KMS-11 (cell line): ENCODE measurements at regions not wholly inside any gene's neighbourhood (a gene's known extent, or its start where the extent isn't known, plus 50 kb on each side); places are given as distances from the start of the nearest gene placed in this dataset.

ENCODE experiments used
- H2AFZ ChIP-seq: fragments of 200-600 bp; sonication (generic); 2 replicates; pipeline ENCODE4 v1.6.1; 2016; ENCODE audit warnings: antibody characterized with exemption, mixed run types, low read depth
- H3K27ac ChIP-seq: fragments of 200-600 bp; sonication (generic); 2 replicates; pipeline ENCODE4 v1.6.1; 2016; ENCODE audit warnings: mild to moderate bottlenecking, mixed run types
- H3K27me3 ChIP-seq: fragments of 200-600 bp; sonication (generic); 2 replicates; pipeline ENCODE4 v1.6.1; 2017; ENCODE audit warnings: mild to moderate bottlenecking, low read depth, mixed run types, moderate library complexity; ENCODE audit not compliant: insufficient read depth
- H3K36me3 ChIP-seq: fragments of 200-600 bp; sonication (generic); 2 replicates; pipeline ENCODE4 v1.6.1; 2017; ENCODE audit warnings: mild to moderate bottlenecking, mixed run types; ENCODE audit not compliant: insufficient read depth
- H3K4me1 ChIP-seq: fragments of 200-600 bp; sonication (generic); 2 replicates; pipeline ENCODE4 v1.6.1; 2016; ENCODE audit warnings: mild to moderate bottlenecking, low read depth, mixed run types; ENCODE audit not compliant: poor library complexity, severe bottlenecking
- H3K4me2 ChIP-seq: fragments of 200-600 bp; sonication (generic); 2 replicates; pipeline ENCODE4 v1.7.0; 2016; ENCODE audit warnings: mild to moderate bottlenecking, mixed run types
- H3K4me3 ChIP-seq: fragments of 200-600 bp; sonication (generic); IDR thresholded peaks from 2 replicates; pipeline ENCODE4 v1.6.1; 2017; ENCODE audit warnings: low read depth, low read length, mixed read lengths; ENCODE audit not compliant: insufficient read depth
- H3K79me2 ChIP-seq: fragments of 200-600 bp; sonication (generic); 2 replicates; pipeline ENCODE4 v1.6.1; 2016; ENCODE audit warnings: low read depth, mixed run types; ENCODE audit not compliant: insufficient read depth
- H3K9ac ChIP-seq: fragments of 200-600 bp; sonication (generic); 2 replicates; pipeline ENCODE4 v1.6.1; 2016; ENCODE audit warnings: mild to moderate bottlenecking, mixed run types
- H4K20me1 ChIP-seq: fragments of 200-600 bp; sonication (generic); 2 replicates; pipeline ENCODE4 v1.6.1; 2016; ENCODE audit warnings: mild to moderate bottlenecking, mixed run types; ENCODE audit not compliant: insufficient read depth
- CTCF ChIP-seq: fragments of 200-600 bp; sonication (generic); conservative IDR thresholded peaks from 2 replicates; pipeline ENCODE4 v1.6.1; 2017; ENCODE audit warnings: low read depth, mild to moderate bottlenecking, antibody characterized with exemption, low read length, moderate library complexity, mixed read lengths

GRCh38 chr1:99531578-99532275 is 114.2 kb upstream of the PALMD start:
- TF ChIP-seq CTCF, result no peak
- H4K20me1 ChIP-seq, result no peaks in the 10 kb centered on the region
- no peak overlapping the region for H3K9ac ChIP-seq
- no peaks in the 10 kb centered on the region for H3K79me2 ChIP-seq
- H3K36me3 ChIP-seq, result no peaks in the 10 kb centered on the region
- no peak overlapping the region for H2AFZ ChIP-seq
- H3K4me1 ChIP-seq, result no peaks in the 10 kb centered on the region
- no peaks in the 10 kb centered on the region for H3K27me3 ChIP-seq
- H3K4me3 ChIP-seq, result no peak overlapping the region
- H3K4me2 ChIP-seq, result no peak overlapping the region
- H3K27ac ChIP-seq, result no peak overlapping the region

DNA sequence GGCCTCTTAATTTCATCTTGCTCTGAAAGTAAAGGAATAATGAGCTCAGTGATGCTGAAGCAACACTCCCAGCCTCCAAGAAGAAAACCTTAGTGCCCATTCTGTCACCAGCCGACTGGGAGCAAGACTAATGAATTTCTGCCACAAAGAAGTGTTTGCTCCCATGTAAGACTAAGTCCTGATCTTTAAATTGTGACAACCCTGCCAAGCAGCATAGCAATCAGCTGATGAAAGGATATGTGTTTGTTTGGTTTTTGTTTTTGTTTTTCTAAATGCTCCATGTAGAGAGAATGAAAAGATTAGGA is 113.7 kb upstream of the PALMD start:
- H2AFZ ChIP-seq, result no peak overlapping the region
- H3K4me3 ChIP-seq, result no peak overlapping the region
- H3K36me3 ChIP-seq, result no peaks in the 10 kb centered on the region
- no peak overlapping the region for H3K27ac ChIP-seq
- H3K79me2 ChIP-seq, result no peaks in the 10 kb centered on the region
- no peaks in the 10 kb centered on the region for H4K20me1 ChIP-seq
- no peak overlapping the region for H3K4me2 ChIP-seq
- H3K9ac ChIP-seq, result no peak overlapping the region
- H3K27me3 ChIP-seq, result no peaks in the 10 kb centered on the region
- H3K4me1 ChIP-seq, result no peaks in the 10 kb centered on the region
- no peak for TF ChIP-seq CTCF

- Histone ChIP-seq H3K9ac (no peak overlapping the region), H3K4me2 (no peak overlapping the region), H3K36me3 (no peaks in the 10 kb centered on the region), H3K4me3 (no peak overlapping the region), H3K4me1 (no peaks in the 10 kb centered on the region), H3K27me3 (no peaks in the 10 kb centered on the region), H2AFZ (no peak overlapping the region), H4K20me1 (no peaks in the 10 kb centered on the region), H3K27ac (no peak overlapping the region), H3K79me2 (no peaks in the 10 kb centered on the region)
- TF ChIP-seq CTCF, result no peak
Measured at GRCh38 chr1:99533909-99534637, 111.8 kb upstream of the PALMD start.

DNA sequence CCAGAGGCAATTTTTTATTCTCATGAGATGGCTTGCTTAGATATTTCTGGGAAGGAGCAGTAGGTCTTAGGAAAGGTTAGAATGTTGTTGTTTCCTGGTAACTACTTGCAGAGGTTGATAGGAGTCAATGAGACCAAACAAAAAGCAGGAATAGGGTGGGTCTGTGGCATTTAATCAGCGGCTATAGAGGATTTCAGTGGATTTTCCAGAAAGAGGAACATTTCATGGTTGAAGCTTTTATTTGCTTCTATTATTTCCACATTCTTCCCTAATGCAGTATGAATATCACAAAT is 111.3 kb upstream of the PALMD start:
- no peaks in the 10 kb centered on the region for H3K4me1 ChIP-seq
- no peak overlapping the region for H3K4me3 ChIP-seq
- no peak overlapping the region for H2AFZ ChIP-seq
- H3K79me2 ChIP-seq, result no peaks in the 10 kb centered on the region
- no peak for TF ChIP-seq CTCF
- H3K4me2 ChIP-seq, result no peak overlapping the region
- no peak overlapping the region for H3K27ac ChIP-seq
- H4K20me1 ChIP-seq, result no peaks in the 10 kb centered on the region
- H3K36me3 ChIP-seq, result no peaks in the 10 kb centered on the region
- no peak overlapping the region for H3K9ac ChIP-seq
- H3K27me3 ChIP-seq, result no peaks in the 10 kb centered on the region
